ENCODE measurements at regions not wholly inside any gene's neighbourhood (a gene's known extent, or its start where the extent isn't known, plus 50 kb on each side); places are given as distances from the start of the nearest gene placed in this dataset.

DNA sequence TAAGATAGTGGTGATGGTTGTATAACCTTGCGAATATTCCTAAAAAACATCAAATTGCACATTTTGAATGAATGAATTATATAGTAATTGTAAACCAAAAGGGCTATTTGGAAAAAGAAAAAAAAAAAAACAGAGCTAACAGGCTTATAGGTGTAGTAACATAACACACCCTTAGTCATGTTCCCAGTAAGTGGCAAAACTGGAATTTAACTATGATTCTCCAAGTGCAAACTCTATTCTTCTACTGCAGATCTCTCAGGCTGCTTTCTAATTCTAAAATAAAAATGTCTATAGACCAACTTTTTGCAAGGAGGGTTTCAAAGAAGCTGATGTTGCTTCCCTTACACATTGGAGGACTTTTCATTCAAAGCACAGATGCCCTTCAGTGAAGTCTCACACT is 293.2 kb upstream of the MON1B start:
- TF ChIP-seq CTCF (IDR thresholded peaks at IDR 0.05) (no peak), POLR2AphosphoS2 (conservative IDR thresholded peaks at IDR 0.05; ENCODE audit: low read length) (no peak), FOXS1 (CRISPR knock-in tag; IDR thresholded peaks at IDR 0.05) (no peak), RAD21 (conservative IDR thresholded peaks at IDR 0.05 in 1 of 2, IDR thresholded peaks at IDR 0.05 in 1 of 2) (no peak), ZFP36 (IDR thresholded peaks at IDR 0.05; ENCODE audit: borderline replicate concordance, partially characterized antibody) (no peak), JUN (IDR thresholded peaks at IDR 0.05) (no peak), NR3C1 (IDR thresholded peaks at IDR 0.05) (no peak)
- TF ChIP-seq, protein P1, sequence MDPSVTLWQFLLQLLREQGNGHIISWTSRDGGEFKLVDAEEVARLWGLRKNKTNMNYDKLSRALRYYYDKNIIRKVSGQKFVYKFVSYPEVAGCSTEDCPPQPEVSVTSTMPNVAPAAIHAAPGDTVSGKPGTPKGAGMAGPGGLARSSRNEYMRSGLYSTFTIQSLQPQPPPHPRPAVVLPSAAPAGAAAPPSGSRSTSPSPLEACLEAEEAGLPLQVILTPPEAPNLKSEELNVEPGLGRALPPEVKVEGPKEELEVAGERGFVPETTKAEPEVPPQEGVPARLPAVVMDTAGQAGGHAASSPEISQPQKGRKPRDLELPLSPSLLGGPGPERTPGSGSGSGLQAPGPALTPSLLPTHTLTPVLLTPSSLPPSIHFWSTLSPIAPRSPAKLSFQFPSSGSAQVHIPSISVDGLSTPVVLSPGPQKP (IDR thresholded peaks at IDR 0.05; ENCODE audit: low read depth, low read length) = no peak
- TF ChIP-seq, protein P2, sequence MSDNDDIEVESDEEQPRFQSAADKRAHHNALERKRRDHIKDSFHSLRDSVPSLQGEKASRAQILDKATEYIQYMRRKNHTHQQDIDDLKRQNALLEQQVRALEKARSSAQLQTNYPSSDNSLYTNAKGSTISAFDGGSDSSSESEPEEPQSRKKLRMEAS (IDR thresholded peaks at IDR 0.05) = no peak
- TF ChIP-seq, protein P3, sequence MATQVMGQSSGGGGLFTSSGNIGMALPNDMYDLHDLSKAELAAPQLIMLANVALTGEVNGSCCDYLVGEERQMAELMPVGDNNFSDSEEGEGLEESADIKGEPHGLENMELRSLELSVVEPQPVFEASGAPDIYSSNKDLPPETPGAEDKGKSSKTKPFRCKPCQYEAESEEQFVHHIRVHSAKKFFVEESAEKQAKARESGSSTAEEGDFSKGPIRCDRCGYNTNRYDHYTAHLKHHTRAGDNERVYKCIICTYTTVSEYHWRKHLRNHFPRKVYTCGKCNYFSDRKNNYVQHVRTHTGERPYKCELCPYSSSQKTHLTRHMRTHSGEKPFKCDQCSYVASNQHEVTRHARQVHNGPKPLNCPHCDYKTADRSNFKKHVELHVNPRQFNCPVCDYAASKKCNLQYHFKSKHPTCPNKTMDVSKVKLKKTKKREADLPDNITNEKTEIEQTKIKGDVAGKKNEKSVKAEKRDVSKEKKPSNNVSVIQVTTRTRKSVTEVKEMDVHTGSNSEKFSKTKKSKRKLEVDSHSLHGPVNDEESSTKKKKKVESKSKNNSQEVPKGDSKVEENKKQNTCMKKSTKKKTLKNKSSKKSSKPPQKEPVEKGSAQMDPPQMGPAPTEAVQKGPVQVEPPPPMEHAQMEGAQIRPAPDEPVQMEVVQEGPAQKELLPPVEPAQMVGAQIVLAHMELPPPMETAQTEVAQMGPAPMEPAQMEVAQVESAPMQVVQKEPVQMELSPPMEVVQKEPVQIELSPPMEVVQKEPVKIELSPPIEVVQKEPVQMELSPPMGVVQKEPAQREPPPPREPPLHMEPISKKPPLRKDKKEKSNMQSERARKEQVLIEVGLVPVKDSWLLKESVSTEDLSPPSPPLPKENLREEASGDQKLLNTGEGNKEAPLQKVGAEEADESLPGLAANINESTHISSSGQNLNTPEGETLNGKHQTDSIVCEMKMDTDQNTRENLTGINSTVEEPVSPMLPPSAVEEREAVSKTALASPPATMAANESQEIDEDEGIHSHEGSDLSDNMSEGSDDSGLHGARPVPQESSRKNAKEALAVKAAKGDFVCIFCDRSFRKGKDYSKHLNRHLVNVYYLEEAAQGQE (IDR thresholded peaks at IDR 0.05) = no peak

All from A549 (cell line).